SHP77 (cell line): ENCODE measurements at regions not wholly inside any gene's neighbourhood (a gene's known extent, or its start where the extent isn't known, plus 50 kb on each side); places are given as distances from the start of the nearest gene placed in this dataset.

Source experiments
- DNase-seq, 2 experiments: peaks; one replicate each; lab custom pipeline; 2025; lab: John Stamatoyannopoulos, UW

DNA sequence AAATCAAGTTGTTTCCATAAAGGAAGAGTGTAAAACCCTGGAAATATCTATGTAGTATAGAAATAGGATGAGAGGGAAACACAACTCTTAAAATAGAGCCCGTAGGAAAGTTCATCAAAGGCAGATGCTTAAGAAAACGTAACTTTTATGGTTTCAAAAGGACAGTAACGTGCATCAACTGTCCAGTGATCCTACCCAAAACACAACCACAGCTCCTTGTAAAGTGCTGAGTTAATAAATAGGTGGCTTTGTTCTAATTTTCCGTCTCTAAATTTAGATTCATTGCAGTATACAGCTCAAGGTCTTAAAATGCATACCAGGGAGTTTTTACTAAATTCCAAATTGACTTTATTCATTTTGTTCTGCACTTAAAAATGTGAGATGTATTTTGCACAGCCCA, 282.1 kb upstream of the ID2 start:
- no peak for DNase-seq

DNA sequence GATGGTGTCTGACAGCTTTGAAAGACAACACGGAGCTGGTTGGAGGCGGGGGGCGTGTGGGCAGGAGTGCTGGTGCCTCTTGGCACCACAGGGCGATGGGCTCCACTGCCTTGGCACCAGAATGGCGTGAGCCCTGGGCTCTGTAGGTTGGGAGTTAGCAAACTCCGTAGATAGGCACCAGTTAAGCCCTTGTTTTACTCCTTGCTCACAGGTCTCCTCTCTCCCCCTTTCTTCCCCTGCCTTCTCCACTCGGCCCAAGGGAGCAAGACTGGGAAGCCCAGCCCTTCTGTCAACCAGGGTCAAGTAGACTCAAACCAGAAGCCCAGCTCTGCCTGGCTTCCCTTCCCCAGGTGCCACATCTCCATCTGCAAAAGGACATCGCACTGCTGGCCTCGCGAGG, 281.7 kb upstream of the ID2 start:
- no peak for DNase-seq

DNA sequence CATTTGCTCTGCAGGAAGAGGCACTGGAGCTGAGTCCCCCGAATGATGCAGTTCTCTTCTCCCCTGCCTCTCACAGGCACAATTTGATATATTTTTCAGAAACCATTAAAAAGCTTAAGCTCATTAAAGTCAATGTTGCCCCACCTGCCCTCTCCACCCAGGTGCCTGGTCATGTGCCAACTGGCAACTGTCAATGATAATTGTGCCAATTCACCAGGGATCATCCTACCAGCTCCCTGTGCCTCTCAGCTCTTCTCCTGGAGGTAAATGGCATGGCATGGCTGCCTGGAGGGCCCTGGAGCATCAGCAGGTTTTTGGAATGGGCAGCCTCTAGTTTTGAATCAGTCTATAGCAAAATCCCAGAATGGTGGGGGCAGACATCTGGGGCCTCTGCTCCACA, 279.6 kb upstream of the ID2 start:
- DNase-seq = no peak

DNA sequence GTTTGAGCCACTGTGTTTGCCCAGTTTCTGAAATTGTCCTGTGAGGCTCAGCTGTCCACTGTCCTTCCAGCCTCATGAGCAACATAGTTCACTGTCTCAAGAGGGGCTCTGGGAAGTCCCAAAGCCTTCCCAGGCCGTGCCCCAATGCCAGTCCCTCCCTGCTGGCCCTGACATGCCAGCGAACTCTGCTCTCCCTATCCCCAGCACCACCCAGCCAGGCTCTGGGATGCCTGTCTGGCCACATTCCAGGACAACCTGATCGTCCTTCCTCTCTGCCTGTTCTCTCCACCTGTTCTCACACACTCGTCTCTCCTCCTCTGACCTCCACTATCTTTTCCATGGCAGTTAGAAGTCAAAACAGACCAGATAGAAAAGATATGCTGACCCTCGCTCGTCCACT, 278.0 kb upstream of the ID2 start:
- no peak for DNase-seq

DNA sequence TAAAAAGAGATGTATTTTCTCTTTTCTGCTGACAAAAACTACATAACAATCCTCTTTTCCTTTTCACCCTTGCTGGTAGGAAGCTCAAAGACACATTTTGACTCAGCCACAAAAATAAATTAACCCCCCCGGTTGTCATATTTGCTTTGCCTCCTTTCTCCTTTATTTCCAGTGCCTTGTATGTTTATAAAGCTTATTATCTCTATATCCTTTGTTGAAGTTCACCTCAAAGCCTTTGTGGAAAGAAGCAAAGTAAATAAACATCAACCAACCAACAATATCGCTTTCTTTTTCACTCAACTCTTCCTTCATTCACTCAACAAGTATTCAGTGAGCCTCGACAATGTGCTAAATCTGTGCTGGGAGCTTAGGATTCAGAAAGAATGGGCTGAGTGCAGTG, 276.5 kb upstream of the ID2 start:
- no peak for DNase-seq

DNA sequence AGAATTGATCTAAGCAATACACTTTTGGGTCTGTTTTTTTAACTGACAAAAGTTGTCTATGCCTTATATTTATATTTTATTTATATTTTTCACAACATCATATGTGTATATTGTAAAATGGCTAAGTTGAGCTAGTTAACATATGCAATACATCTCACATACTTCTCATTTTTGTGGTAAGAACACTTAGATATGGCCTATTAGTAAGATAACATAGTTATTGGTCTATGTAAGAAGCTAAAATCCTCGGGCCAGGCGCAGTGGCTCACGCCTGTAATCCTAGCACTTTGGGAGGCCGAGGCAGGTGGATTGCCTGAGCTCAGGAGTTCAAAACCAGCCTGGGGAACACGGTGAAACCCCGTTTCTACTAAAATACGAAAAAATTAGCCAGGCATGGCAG, 275.6 kb upstream of the ID2 start:
- no peak for DNase-seq

DNA sequence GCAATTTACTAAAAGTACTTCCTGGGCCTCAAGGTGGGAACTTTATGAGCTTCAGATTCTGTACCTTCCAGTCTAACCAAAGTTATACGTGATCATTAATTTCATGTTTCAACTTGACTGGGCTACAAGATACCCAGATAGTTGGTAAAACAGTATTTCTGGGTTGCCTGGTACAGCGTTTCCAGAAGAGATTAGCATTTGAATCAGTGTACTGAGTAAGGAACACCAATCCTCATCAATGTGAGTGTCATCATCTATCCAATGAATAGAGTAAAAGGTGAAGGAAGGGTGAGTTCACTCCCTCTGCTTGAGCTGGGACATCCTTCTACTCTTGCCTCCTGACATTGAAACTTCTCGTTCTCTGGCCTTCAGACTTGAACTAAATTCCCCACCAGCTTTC, 274.5 kb upstream of the ID2 start:
- no peak for DNase-seq

DNA sequence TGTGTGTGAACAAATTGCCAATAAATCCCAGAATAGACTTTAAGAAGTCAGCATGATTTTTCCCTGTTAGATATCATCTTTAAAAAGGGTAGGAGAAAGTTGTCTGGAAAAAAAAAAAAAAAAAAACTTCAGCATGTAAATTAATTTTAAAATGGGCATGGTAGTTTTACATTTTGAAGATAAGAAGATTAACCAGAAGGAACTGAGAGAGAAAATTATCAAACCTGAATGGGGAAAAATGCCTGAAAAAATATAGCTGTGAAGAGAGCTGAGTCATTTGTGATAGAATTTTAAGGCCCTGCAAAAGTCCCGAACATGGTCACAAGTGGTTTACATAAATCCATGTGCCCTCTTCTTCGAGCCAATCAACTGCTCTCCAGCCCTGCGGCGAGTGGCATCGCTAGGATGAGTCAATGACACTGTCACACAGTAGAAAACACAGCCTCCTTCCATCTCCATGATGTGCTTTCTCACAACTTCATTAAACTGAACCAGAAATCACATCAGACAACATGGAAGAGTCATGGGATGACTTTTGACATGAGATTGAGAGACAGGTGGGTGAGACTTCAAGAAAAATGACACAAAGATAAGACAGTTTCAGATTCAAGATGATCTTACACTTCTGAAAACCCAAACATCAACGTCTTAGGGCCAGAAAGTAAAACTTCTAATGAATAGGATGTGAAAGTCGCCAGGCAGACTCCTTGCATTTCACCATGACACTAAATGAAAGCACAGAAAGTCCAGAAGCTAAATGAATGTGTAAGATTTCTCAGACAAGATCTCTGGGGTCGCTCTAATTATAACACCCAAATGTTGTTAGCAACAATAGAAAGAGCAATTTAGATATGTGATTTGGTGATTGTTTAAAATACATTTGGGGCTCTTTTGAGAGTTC, 273.0 kb upstream of the ID2 start:
- no peak for DNase-seq

DNA sequence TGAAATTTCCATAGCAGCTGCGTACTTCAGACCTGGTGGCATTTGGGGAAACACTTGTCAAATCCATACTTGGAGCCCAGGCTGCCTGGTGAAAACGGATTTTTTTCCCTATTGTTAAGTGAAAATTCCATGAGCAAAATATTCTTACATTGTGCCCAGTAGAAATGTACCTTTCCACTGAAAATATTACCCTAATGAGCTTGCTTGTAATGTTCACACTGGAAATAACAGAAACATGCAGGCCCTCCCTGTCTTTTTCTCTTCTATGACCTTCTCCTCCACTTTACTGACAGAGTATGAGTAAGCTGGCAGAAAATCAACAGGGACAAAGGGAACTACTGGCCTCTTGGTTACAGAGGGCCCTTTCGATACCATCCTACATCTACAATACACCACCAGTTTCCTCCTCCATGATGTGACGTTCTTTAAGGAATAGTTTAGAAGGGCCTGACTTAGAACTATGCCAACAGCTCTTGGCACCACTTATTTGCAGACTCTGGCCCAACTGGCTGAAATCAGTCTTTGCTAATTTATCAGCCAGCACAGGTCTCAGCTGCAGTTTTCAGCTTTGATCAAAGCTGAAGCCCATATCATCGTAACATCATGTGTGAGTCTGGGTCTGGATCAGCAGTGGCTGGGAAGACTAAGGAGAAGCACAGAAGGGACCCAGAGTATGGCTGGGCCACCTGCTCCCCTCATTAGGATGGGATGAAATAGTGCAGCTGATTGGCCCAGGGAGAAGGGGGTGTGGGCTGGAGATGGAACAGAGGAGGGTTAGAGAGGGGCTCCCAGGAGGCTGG, 272.2 kb upstream of the ID2 start:
- DNase-seq = no peak

DNA sequence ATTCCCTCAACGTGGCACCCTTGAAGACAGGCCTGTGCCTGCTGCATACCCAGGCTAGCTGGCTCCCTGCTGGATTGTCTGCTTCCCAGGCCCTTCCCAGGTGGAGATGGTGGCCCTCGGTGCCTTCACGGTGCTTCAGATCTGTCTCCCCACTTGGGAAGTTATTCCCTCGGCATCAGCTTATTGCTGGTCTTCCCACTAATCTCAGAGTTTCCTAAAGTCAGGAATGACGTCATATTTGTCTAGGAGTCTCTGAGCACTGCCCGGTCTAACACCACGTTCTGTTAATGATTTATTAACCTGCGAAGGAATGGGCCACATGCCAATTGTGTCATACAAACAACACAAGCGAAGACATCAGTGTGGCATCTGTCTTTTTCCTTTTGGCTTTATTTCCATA, 269.8 kb upstream of the ID2 start:
- DNase-seq = peak; percentile 42 to 58

DNA sequence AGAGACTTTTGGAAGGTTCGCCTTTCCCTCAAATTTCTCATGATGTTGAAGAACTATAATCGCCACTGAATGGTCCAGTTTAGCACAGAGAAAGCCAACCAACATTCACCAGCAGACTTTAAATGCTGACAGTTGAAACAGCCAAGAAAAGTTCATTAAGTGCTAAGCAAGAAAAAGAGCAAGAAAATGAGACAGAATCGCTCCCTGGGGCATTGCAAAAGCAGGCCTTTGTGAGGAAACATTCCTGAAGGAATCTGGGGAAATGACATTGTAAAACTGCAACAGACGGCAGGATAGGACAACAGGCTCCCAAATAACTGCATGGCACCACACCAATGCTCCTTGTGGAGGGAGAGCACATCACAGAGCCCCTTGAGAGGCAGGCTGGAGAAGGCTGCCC, 269.3 kb upstream of the ID2 start:
- no peak for DNase-seq

DNA sequence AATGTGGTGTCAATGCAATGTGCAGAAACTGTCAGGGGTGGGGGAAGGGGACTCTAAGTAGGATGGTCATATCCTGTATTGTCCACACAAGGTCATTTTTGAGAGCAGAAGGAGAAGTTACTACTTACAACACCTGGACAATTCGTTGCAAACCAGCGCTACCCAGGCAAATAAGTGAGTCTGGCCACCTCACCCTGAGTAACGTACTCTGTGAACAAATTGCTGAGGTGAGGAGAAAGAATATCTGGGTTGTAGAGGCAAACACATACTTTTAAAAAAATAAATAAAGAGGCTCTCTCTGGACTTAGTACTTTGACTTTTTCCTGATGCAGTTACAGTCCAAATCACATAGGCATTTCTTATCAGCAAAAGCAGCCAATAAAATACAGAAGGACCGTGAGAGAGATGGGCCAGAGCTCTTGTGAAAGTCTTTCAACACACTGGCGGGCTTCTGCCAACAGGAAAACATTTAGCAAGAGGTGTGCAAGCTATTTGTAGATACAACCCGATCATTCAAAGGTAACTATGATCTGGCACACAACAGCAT, 268.2 kb upstream of the ID2 start:
- no peak for DNase-seq

DNA sequence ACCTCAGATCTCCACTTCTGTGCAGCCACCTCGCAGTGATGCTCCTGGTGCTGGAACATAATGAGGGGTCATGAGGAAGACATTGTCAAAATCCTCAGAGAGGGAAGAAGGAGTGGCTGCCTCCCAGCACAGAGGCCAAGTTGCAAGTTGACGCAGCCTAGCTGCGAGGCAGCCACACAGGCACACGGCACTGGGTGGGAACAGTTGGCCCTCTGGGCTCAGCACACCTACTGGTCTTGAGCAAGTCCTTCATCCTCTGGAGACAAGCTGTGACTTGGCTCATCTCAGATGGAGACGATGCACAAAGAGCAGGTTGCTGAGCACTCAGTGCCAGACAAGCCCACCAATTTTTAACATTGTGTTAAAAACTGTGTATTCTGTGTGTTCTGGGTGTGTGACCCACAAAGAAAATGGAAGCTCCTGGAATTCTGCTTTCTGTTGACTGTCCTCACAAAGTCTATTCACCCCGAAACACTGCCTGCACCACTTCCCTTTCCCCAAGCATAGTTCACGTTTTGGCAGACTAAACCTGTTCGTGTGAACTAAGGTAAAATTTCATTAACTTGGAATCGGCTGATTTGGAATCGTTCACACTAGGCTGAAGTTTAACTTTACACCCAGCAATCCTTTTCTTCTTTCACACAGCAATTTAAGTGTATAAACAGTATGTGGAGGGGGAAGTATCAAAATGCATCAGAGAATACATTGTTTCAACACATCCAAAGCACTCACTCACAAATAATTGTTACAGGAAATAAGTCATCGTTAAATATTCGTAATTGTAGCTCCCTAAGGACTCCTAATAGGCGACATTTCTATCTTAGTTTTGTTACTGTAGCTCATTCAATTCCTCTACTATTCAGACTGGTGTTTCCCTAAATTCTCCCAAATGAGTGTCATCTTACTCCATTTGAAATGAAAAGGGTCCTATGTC, 266.6 kb upstream of the ID2 start:
- DNase-seq = no peak

DNA sequence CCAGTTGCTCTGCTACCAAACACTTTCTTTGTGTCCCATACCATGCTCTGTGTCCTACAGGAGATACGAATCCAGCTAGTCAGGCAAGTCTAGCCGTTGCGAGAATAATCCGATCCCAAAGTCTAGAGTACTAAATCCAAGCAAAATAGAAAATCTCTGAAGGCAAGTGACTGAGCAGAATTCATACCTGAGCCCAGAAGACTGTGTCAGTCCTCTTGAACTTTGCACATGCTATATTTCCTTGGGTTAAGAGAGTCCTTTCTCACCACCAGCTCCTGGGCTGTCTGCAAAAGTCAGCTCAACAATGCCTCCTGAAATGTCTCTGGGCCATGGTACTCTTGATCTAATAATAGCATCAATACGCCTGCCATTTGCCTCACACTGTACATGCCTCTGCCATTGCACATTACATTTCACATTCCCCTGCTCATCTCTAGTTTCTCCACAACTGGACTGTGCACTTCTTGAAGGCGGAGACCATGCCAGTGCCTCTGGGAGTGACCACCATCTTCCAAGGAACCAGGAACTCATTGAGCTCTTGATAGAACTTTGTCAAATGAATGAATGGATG, 265.8 kb upstream of the ID2 start:
- DNase-seq = no peak

DNA sequence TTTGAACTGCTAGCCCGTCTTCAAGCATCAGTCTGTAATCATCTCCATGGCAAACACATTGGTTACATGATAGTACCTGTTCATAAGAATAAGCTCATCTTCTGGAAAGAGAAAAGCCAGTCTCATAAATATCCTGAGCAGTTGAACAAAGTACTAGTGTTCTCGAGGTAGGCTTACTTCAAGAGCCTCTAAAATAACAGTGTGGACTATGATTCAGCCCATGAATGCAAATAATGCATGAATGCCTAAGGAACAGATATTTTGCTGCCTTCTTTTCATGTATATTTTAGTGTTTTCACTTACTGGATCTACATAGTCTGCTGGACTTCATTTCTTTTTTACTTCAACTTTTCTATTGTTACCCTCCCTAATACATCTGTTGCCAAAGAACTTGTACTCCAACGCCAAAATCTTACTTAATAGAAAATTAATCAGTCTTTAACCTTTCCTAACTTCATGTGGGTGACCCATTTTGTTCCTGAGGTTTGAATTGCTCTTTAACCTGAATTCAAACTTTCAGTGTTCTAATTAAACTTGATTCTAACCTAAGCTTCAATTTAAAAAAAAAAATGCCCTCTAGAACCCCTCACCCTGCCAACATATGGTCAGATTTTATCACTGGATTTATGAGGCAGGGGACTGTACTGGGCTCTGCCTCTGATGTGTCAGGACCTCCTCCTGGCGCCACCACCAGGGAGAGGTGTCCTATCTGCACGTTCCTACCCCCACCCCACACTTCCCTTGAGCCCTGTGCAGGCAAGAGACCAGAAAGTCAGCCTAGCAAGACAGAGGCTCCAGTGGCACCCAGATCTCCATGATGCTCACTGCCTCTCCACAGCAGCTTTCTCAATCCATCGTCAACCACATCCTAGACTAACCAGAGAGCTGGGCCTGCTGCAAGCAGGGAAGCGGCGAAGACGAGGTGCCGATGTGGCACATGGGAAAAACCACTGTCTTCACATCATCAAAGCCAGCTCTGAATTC, 264.7 kb upstream of the ID2 start:
- DNase-seq = no peak

DNA sequence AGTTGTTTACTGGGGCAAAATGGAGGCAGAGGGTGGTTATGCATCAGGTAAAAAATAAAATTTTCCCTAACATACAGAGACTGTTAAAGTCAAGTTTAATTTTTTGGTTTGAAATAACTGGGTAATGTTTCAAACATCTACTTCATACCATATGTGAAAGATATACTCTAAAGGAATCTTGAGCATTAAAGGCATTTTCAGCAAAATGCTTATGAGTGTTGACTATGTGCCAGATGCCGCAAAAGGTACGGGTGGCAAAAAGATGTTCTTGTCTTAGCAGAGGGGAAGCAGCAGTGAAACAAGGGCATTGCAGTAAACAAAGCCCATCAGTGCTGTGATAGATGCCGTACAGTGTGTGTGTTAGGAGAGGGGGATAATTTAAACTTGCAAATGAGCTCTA, 263.1 kb upstream of the ID2 start:
- DNase-seq = no peak

DNA sequence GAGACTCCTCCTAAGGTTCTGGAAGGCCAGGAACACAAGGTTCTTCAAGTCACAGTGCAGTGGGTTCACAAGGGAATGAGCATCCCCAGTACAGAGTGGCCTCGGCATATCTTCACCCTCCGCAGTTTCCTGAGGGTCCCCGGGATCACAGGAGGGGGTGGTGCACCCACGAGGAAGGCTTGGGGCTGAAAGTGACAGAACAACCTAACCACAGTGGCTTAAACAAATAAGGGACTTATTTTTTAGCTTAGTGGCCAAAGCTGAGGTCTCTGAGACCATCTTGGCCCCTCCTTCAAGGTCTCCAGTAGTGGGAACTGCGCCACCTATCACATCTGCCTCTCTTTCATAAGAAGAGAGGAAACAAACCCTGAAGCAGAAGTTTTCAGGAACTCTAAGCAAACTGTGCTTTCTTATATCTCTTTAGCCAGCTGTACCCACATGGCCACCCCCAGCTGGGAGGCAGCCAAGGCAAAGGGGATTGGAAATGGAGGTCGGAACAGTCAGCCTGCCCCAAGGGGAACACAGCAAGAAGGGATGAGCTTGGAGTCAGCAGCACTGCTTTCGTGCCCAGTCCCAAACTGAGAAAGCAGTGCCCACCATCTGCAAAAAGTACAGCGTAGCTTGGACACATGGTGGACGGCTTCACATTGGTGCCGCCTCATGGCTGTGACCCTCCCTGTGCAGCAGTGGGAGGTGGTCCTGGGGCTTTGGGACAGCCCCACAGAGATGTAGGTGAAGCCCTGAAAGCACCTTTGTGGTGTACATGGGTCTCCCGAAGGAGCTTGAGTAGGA, 260.0 kb upstream of the ID2 start:
- no peak for DNase-seq

DNA sequence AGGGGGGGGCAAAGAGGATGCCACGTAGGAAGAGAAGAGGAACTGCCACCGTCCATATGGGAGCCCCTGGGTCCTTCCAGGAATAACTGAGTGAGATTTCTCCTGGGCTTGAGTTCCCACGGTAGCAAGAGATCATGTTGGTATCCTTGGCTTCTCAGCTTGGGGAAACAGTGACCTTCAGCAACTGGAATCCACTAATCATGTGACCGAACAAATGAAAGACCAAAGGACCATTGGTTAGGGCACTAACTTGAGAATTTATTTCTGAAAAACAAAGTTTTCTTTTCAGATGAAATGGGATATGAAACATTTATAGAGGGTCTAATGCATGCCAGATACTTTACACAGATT, 259.4 kb upstream of the ID2 start:
- no peak for DNase-seq

DNA sequence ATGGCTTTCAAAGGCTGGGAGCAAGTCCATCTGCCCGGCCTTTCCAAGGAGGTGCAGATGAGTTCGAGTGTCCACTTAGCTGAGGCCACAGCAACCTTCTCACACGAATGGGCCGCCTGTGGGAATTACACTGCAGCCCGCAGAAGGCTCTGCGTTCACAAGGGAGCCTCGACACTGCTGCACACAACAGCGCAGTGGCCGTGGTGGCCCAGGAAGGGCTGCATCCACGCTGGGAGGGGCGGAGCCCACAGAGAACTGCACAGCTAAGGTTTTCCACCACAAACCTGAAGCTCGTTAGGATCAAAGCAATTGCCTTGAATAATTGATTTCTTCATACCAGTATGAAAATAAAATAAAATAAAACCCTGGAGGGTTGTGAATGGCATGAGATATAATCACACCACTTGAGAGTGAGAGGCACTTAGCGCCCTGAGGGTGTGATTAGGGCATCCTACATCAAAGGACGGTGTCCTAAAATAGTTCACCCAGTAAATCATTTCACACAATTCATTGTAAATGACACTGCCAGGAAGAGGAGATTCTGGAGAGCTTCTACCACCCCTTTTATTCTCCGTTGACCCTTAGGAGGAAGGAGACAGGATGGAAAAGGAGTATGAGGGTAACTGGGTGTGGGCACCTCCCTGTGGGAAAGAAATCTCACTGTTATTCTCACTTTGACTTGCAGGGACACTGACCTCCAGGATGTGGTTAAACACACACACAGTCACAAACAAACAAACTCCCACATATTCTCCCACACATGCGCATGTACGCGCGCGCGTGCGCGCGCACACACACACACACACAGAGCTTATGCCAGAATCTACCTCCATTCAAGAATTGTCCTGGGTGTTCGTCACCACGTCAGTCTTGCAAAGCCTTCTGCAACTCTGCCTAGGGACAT, 256.6 kb upstream of the ID2 start:
- no peak for DNase-seq
